ENCODE measurements at regions not wholly inside any gene's neighbourhood (a gene's known extent, or its start where the extent isn't known, plus 50 kb on each side); places are given as distances from the start of the nearest gene placed in this dataset.

DNA sequence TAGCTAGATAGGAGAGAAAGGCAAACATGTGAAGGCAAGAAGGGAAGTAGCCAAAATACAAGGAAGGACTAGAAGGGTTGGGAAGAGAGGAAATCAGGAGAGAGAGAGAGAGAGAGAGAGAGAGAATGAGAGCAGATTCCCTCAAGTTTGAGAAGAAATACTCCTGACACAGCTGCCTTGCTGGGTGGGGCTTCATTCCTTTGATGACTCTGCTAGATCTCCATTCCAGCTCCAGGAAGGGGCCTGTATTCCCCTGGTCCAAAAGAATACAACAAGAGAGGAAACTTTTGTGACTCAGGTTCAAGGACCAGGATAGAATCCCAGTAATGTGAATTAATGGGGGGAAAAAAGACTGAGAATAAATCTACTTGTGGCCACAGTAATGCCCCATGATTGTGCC lies 62.9 kb upstream of the SPON1 start:
- TF ChIP-seq, protein P1, sequence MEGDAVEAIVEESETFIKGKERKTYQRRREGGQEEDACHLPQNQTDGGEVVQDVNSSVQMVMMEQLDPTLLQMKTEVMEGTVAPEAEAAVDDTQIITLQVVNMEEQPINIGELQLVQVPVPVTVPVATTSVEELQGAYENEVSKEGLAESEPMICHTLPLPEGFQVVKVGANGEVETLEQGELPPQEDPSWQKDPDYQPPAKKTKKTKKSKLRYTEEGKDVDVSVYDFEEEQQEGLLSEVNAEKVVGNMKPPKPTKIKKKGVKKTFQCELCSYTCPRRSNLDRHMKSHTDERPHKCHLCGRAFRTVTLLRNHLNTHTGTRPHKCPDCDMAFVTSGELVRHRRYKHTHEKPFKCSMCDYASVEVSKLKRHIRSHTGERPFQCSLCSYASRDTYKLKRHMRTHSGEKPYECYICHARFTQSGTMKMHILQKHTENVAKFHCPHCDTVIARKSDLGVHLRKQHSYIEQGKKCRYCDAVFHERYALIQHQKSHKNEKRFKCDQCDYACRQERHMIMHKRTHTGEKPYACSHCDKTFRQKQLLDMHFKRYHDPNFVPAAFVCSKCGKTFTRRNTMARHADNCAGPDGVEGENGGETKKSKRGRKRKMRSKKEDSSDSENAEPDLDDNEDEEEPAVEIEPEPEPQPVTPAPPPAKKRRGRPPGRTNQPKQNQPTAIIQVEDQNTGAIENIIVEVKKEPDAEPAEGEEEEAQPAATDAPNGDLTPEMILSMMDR (IDR thresholded peaks at IDR 0.05): no peak
- TF ChIP-seq POLR2A (IDR thresholded peaks at IDR 0.05): no peak
